ENCODE measurements at regions not wholly inside any gene's neighbourhood (a gene's known extent, or its start where the extent isn't known, plus 50 kb on each side); places are given as distances from the start of the nearest gene placed in this dataset.

- ChIA-PET POLR2A (ENCODE audit: partially characterized antibody) (no interaction called here), CTCF (ENCODE audit: partially characterized antibody) (no interaction called here)
- H3K9me3 ChIP-seq (ENCODE audit: control insufficient read depth in 1 of 2, low read length in 2 of 2), result no peaks in the 10 kb centered on the region
- intact Hi-C loops (cut with micrococcal nuclease), result no loop called here
- no peak overlapping the region for H3K4me3 Mint-ChIP-seq
- H3K27me3 Mint-ChIP-seq, result no peaks in the 10 kb centered on the region
- H3K36me3 ChIP-seq (ENCODE audit: insufficient read depth, low read length), result no peaks in the 10 kb centered on the region
- no peak overlapping the region for H3K4me3 ChIP-seq (ENCODE audit: low read length in 2 of 2)
- H3K27ac Mint-ChIP-seq, result no peak overlapping the region
- no peaks in the 10 kb centered on the region for H3K4me1 ChIP-seq (ENCODE audit: insufficient read depth, low read length)
- H3K4me1 Mint-ChIP-seq, result no peaks in the 10 kb centered on the region
- H3K27ac ChIP-seq (ENCODE audit: low read depth, low read length), result no peak overlapping the region
- H3K9me3 Mint-ChIP-seq, result peaks cover 0 to 3% (median 0%) of the 10 kb centered on the region in 8 donors
- no peaks in the 10 kb centered on the region for H3K27me3 ChIP-seq (ENCODE audit: insufficient read depth, low read length)
- no peaks in the 10 kb centered on the region for H3K36me3 Mint-ChIP-seq
- DNase-seq, result no peak
These were observed 178.0 kb upstream of the E2F7 start for GRCh38 chr12:77243345-77243744.

- Mint-ChIP-seq H3K27me3 (no peaks in the 10 kb centered on the region), H3K4me3 (no peak overlapping the region), H3K9me3 (peaks cover 0 to 7% (median 0%) of the 10 kb centered on the region in 8 donors), H3K27ac (no peak overlapping the region), H3K36me3 (no peaks in the 10 kb centered on the region), H3K4me1 (no peaks in the 10 kb centered on the region)
- H3K27ac ChIP-seq (ENCODE audit: low read depth, low read length), result no peak overlapping the region
- intact Hi-C loops (cut with micrococcal nuclease), result no loop called here
- no peak for DNase-seq
- no peaks in the 10 kb centered on the region for H3K36me3 ChIP-seq (ENCODE audit: insufficient read depth, low read length)
- no peak overlapping the region for H3K4me3 ChIP-seq (ENCODE audit: low read length in 2 of 2)
- no peaks in the 10 kb centered on the region for H3K9me3 ChIP-seq (ENCODE audit: control insufficient read depth in 1 of 2, low read length in 2 of 2)
- H3K27me3 ChIP-seq (ENCODE audit: insufficient read depth, low read length), result no peaks in the 10 kb centered on the region
- ChIA-PET CTCF (ENCODE audit: partially characterized antibody) (no interaction called here), POLR2A (ENCODE audit: partially characterized antibody) (no interaction called here)
- H3K4me1 ChIP-seq (ENCODE audit: insufficient read depth, low read length), result no peaks in the 10 kb centered on the region
These were observed 174.2 kb upstream of the E2F7 start for GRCh38 chr12:77239617-77240016.

- H3K27ac ChIP-seq (ENCODE audit: low read depth, low read length), result no peak overlapping the region
- POLR2A ChIA-PET (ENCODE audit: partially characterized antibody), result no interaction called here
- Mint-ChIP-seq H3K9me3 (peaks cover 0 to 5% (median 0%) of the 10 kb centered on the region in 8 donors), H3K27ac (no peak overlapping the region), H3K36me3 (no peaks in the 10 kb centered on the region), H3K4me1 (no peaks in the 10 kb centered on the region), H3K4me3 (no peak overlapping the region), H3K27me3 (peaks cover 0 to 1% of the 10 kb centered on the region in 2 donors)
- H3K4me3 ChIP-seq (ENCODE audit: low read length in 2 of 2), result no peak overlapping the region
- H3K27me3 ChIP-seq (ENCODE audit: insufficient read depth, low read length), result no peaks in the 10 kb centered on the region
- CTCF ChIA-PET (ENCODE audit: partially characterized antibody), result no interaction called here
- H3K36me3 ChIP-seq (ENCODE audit: insufficient read depth, low read length), result no peaks in the 10 kb centered on the region
- intact Hi-C loops (cut with micrococcal nuclease), result no loop called here
- H3K9me3 ChIP-seq (ENCODE audit: control insufficient read depth in 1 of 2, low read length in 2 of 2), result no peaks in the 10 kb centered on the region
- DNase-seq, result no peak
- H3K4me1 ChIP-seq (ENCODE audit: insufficient read depth, low read length), result no peaks in the 10 kb centered on the region
These were observed 173.0 kb upstream of the E2F7 start for GRCh38 chr12:77238335-77238734.

- no peaks in the 10 kb centered on the region for H3K36me3 Mint-ChIP-seq
These were observed 172.5 kb upstream of the E2F7 start for GRCh38 chr12:77237896-77238295.

GRCh38 chr12:77236066-77236465 lies 170.7 kb upstream of the E2F7 start:
- H3K36me3 Mint-ChIP-seq, result no peaks in the 10 kb centered on the region
- Histone ChIP-seq H3K4me3 (ENCODE audit: low read length in 2 of 2) (no peak overlapping the region), H3K27ac (ENCODE audit: low read depth, low read length) (no peak overlapping the region), H3K4me1 (ENCODE audit: insufficient read depth, low read length) (no peaks in the 10 kb centered on the region), H3K9me3 (ENCODE audit: control insufficient read depth in 1 of 2, low read length in 2 of 2) (no peaks in the 10 kb centered on the region), H3K27me3 (ENCODE audit: insufficient read depth, low read length) (no peaks in the 10 kb centered on the region), H3K36me3 (ENCODE audit: insufficient read depth, low read length) (no peaks in the 10 kb centered on the region)
- ChIA-PET CTCF (ENCODE audit: partially characterized antibody) (no interaction called here), POLR2A (ENCODE audit: partially characterized antibody) (no interaction called here)
- H3K27me3 Mint-ChIP-seq, result peaks cover 1 to 3% of the 10 kb centered on the region in 2 donors
- peaks cover 0 to 5% (median under 1%) of the 10 kb centered on the region in 8 donors for H3K9me3 Mint-ChIP-seq
- no peak for DNase-seq
- no peak overlapping the region for H3K27ac Mint-ChIP-seq
- H3K4me1 Mint-ChIP-seq, result no peaks in the 10 kb centered on the region
- intact Hi-C loops (cut with micrococcal nuclease), result no loop called here
- no peak overlapping the region for H3K4me3 Mint-ChIP-seq

More at GRCh38 chr12:77237896-77238295, 172.5 kb upstream of the E2F7 start:
- Histone ChIP-seq H3K36me3 (ENCODE audit: insufficient read depth, low read length) (no peaks in the 10 kb centered on the region), H3K4me3 (ENCODE audit: low read length in 2 of 2) (no peak overlapping the region), H3K27me3 (ENCODE audit: insufficient read depth, low read length) (no peaks in the 10 kb centered on the region), H3K9me3 (ENCODE audit: control insufficient read depth in 1 of 2, low read length in 2 of 2) (no peaks in the 10 kb centered on the region), H3K4me1 (ENCODE audit: insufficient read depth, low read length) (no peaks in the 10 kb centered on the region), H3K27ac (ENCODE audit: low read depth, low read length) (no peak overlapping the region)
- intact Hi-C loops (cut with micrococcal nuclease), result no loop called here
- CTCF ChIA-PET (ENCODE audit: partially characterized antibody), result no interaction called here
- Mint-ChIP-seq H3K27ac (no peak overlapping the region), H3K4me3 (no peak overlapping the region), H3K4me1 (no peaks in the 10 kb centered on the region), H3K27me3 (peaks cover 0 to 1% of the 10 kb centered on the region in 2 donors), H3K9me3 (peaks cover 0 to 5% (median 0%) of the 10 kb centered on the region in 8 donors)
- DNase-seq, result no peak
- POLR2A ChIA-PET (ENCODE audit: partially characterized antibody), result no interaction called here

GRCh38 chr12:77232045-77232444 lies 166.7 kb upstream of the E2F7 start:
- intact Hi-C loops (cut with micrococcal nuclease), result no loop called here
- H3K27me3 ChIP-seq (ENCODE audit: insufficient read depth, low read length), result no peaks in the 10 kb centered on the region
- no peaks in the 10 kb centered on the region for H3K9me3 ChIP-seq (ENCODE audit: control insufficient read depth in 1 of 2, low read length in 2 of 2)
- Mint-ChIP-seq H3K9me3 (peaks cover 0 to 10% (median 2%) of the 10 kb centered on the region in 8 donors), H3K36me3 (no peaks in the 10 kb centered on the region), H3K27me3 (peaks cover 1 to 3% of the 10 kb centered on the region in 2 donors), H3K4me1 (no peaks in the 10 kb centered on the region), H3K4me3 (no peak overlapping the region), H3K27ac (no peak overlapping the region)
- no peaks in the 10 kb centered on the region for H3K36me3 ChIP-seq (ENCODE audit: insufficient read depth, low read length)
- H3K4me3 ChIP-seq (ENCODE audit: low read length in 2 of 2), result no peak overlapping the region
- H3K27ac ChIP-seq (ENCODE audit: low read depth, low read length), result no peak overlapping the region
- no peak for DNase-seq
- POLR2A ChIA-PET (ENCODE audit: partially characterized antibody), result no interaction called here
- no peaks in the 10 kb centered on the region for H3K4me1 ChIP-seq (ENCODE audit: insufficient read depth, low read length)
- CTCF ChIA-PET (ENCODE audit: partially characterized antibody), result no interaction called here

- Mint-ChIP-seq H3K4me1 (no peaks in the 10 kb centered on the region), H3K36me3 (no peaks in the 10 kb centered on the region), H3K27me3 (peaks cover 1 to 3% of the 10 kb centered on the region in 2 donors), H3K9me3 (peaks cover 0 to 10% (median 2%) of the 10 kb centered on the region in 8 donors), H3K4me3 (no peak overlapping the region), H3K27ac (no peak overlapping the region)
- H3K4me1 ChIP-seq (ENCODE audit: insufficient read depth, low read length), result no peaks in the 10 kb centered on the region
- ChIA-PET POLR2A (ENCODE audit: partially characterized antibody) (no interaction called here), CTCF (ENCODE audit: partially characterized antibody) (no interaction called here)
- no peak overlapping the region for H3K27ac ChIP-seq (ENCODE audit: low read depth, low read length)
- H3K27me3 ChIP-seq (ENCODE audit: insufficient read depth, low read length), result no peaks in the 10 kb centered on the region
- H3K9me3 ChIP-seq (ENCODE audit: control insufficient read depth in 1 of 2, low read length in 2 of 2), result no peaks in the 10 kb centered on the region
- DNase-seq, result no peak
- intact Hi-C loops (cut with micrococcal nuclease), result no loop called here
- no peaks in the 10 kb centered on the region for H3K36me3 ChIP-seq (ENCODE audit: insufficient read depth, low read length)
- no peak overlapping the region for H3K4me3 ChIP-seq (ENCODE audit: low read length in 2 of 2)
These were observed 166.1 kb upstream of the E2F7 start for GRCh38 chr12:77231501-77231918.
